ENCODE measurements at regions not wholly inside any gene's neighbourhood (a gene's known extent, or its start where the extent isn't known, plus 50 kb on each side); places are given as distances from the start of the nearest gene placed in this dataset.
"Not testable (repeated sequence)": the region's sequence is repeated elsewhere in the genome, so short reads cannot be mapped to it uniquely, and the experiment has no call there.

- no peak for DNase-seq
Measured at GRCh38 chr16:66204756-66205155, 161.7 kb upstream of the CDH5 start.

GRCh38 chr16:66203476-66203875, 163.0 kb upstream of the CDH5 start:
- no peak for DNase-seq

DNA sequence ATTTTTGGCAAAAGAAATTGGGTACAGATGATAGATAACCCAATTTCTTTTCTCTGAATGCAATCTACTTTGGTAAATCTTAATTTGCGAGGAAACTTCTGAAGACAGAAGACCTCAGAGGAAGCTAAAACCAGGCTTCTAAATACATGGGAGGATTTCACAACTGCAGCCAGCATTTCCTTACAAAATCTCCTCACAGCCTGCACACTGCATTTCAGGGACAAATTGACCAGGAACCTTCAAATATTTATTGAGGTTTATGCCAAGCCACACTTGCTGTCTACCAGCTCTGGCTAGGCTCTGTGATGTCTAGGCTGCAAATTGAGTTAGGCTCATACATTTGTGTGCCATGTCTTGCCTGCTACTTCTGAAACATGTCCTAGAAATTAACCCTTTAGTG, 167.3 kb upstream of the CDH5 start:
- no peak for DNase-seq

GRCh38 chr16:66198641-66199040, 167.8 kb upstream of the CDH5 start:
- DNase-seq = no peak

DNA sequence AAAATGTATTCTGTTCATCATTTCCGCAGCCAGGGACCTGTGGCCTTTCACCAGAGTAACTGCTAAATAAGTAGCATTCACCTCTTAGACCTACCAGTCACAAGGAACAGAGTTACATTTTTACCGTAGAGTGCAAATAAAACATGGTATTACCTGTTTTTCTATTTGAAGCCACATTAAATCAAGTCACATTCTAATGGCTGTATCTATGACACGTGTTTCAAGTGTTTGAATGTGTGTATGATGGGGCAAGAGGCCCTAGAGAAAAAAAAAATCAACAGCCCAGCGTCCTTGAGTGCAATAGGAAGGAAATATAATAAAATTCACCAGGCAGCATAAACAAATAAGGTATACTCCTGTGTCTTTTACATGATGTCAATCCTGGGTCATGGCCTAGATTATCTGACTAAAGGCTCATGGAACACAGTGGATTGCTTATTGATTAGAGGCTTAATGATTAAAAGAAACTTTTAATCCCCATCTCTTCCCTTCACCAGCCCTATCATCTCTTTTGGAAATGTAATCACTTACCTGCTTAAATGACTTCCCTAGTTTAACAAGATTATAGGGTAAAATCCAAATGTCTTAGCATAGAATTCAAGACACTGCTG, 168.7 kb upstream of the CDH5 start:
- DNase-seq = no peak

- no peak for DNase-seq
Measured at GRCh38 chr16:66196770-66197169, 169.7 kb upstream of the CDH5 start.

GRCh38 chr16:66194866-66195265, 171.6 kb upstream of the CDH5 start:
- no peak for DNase-seq

- DNase-seq = no peak
Measured at GRCh38 chr16:66193543-66194229, 172.8 kb upstream of the CDH5 start.

- DNase-seq = no peak
Measured at GRCh38 chr16:66190411-66190810, 176.1 kb upstream of the CDH5 start.

DNA sequence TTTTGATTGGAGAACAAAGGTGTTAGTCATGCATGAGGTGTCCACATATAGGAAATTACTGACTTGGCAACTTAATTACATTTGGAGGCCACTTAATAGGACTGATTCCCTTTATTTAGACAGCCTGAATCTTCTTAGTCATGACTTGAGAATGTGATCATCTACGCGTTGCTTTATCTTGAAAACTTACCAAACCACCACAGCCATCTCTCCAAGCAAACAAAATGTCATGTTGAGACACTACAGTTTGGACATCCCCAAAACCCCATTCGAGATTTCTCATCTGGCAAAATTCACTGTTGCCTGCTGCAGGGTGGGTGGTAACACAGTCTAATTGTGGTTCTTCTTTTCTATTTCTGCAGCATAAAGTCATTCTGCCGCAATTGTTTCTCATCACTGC, 176.5 kb upstream of the CDH5 start:
- no peak for DNase-seq

- DNase-seq = no peak
Measured at GRCh38 chr16:66188917-66189725, 177.4 kb upstream of the CDH5 start.

GRCh38 chr16:66186251-66186785, 180.2 kb upstream of the CDH5 start:
- DNase-seq = no peak

GRCh38 chr16:66182592-66182991, 183.9 kb upstream of the CDH5 start:
- no peak for DNase-seq

GRCh38 chr16:66176731-66177130, 189.8 kb upstream of the CDH5 start:
- DNase-seq = no peak

DNA sequence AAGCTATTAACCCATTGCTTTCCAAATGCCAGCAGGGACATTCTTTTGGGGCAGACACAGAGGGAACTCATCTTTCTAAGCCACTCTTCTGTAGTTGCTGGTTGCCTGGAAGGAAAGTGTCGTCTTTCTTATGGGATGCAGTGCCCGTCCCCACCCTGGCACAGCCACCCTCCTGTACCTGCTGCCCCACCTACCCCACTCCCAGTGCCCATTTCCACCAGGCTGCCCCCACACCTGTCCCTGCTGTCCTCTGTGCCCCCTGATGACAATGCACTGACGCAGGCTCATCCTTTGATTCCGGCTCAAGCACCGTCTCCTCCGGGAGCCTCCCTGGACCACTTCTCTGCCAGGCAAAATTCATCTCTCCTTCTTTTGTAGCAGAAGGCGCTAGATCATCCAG, 190.4 kb upstream of the CDH5 start:
- no peak for DNase-seq

GRCh38 chr16:66175636-66176035, 190.9 kb upstream of the CDH5 start:
- DNase-seq = no peak

- no peak for DNase-seq
Measured at GRCh38 chr16:66175058-66175457, 191.4 kb upstream of the CDH5 start.

- DNase-seq = not testable (repeated sequence)
Measured at GRCh38 chr16:66173796-66174195, 192.7 kb upstream of the CDH5 start.

GRCh38 chr16:66173181-66173580, 193.3 kb upstream of the CDH5 start:
- not testable (repeated sequence) for DNase-seq

DNA sequence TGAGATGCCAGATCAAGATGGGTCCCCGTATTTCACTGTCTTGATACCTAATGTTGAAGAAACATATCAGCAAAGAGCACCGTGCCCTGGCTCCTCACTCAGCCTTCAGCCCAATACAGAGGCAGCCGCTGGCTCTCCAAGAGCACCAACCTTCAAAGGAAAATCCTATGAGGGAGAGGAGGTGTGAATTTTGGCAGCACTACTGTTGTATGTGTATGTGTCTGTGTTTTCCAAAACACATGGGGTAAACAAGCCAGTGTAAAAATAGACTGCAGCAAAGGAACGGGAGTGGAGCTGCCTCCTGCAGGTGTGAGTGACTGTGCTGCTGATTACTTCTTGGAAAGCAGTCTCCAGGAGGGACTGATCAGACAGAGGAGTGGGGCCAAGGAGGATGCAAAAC, 194.0 kb upstream of the CDH5 start:
- DNase-seq = no peak

DNA sequence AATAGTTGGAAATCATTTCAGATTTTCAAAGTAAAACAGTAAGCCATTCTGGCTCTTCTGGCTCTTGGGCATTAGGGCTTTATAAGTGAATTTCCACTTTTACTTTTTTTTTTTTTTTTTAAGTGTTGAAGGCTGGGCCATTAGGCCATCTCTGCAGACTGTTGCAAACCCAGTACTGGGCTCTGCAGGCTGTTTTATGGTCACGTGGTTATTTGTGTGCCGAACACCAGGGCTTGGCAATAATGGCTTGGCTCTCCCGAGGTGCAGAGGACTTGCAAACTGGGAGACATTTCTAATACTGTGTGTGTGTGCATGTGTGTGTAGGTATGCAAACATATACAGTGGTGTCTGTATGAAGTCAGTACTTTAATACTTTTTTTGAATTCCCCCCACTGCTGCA, 194.9 kb upstream of the CDH5 start:
- no peak for DNase-seq

- DNase-seq = no peak
Measured at GRCh38 chr16:66170989-66171388, 195.5 kb upstream of the CDH5 start.

DNA sequence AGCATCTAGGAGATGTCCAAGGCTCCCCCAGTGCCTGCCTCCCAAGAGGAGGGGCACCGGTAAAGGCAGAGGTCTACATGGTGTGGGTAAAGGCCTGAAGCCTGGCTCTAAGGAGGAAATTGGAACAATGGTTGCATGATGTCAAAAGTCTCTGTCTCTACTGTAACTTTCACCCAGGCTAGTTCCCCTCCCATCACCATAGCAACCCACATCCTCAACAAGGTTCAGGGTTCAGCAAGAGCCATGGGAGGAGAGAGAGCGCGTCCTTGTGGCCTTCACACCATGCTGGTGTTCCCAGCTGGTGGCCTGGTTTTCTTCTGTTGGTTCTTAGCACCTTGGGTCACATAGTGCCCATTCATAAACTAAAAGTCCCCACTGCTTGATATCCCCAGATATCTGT, 196.7 kb upstream of the CDH5 start:
- DNase-seq = no peak

DNA sequence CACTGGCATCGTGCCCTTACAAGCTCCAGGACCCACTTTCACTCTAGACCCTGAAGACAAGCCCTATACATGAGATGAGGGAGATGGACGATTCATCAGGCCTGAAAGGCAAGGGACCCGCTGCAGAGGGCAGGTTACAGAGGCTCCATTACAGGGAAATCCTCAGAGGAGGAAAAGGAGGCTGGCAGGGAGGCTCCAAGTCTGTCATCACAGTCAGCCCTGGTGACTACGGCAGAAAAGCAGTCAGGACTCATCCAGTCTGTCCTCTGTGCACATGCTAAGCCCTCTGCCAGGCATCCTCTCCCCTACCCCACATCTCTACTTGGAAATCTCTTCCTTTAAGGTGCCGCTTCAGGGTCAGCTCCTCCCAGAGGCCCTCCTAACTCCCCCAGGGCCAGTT, 197.7 kb upstream of the CDH5 start:
- no peak for DNase-seq

Data from GF-D8 (cell line).